Peyer's patch (tissue), 4 donors: ENCODE measurements at regions not wholly inside any gene's neighbourhood (a gene's known extent, or its start where the extent isn't known, plus 50 kb on each side); places are given as distances from the start of the nearest gene placed in this dataset.

Experiments used
- CTCF ChIP-seq, 6 experiments: fragments of 450-650 bp in 4 of 6; fragments of 200-600 bp in 2 of 6; sonication (generic) in 1 of 6; IDR thresholded peaks; one replicate each; pipeline ENCODE4 v1.5.1; 2017 to 2019; ENCODE audit warnings: antibody characterized with exemption in 6 of 6, mild to moderate bottlenecking in 3 of 6, moderate library complexity in 1 of 6
- POLR2A ChIP-seq, 2 donors: fragments of 450-650 bp; IDR thresholded peaks; one replicate each; pipeline ENCODE4 v1.5.1; 2017; ENCODE audit warnings: antibody characterized with exemption in 2 of 2, mild to moderate bottlenecking in 2 of 2, moderate library complexity in 2 of 2

DNA sequence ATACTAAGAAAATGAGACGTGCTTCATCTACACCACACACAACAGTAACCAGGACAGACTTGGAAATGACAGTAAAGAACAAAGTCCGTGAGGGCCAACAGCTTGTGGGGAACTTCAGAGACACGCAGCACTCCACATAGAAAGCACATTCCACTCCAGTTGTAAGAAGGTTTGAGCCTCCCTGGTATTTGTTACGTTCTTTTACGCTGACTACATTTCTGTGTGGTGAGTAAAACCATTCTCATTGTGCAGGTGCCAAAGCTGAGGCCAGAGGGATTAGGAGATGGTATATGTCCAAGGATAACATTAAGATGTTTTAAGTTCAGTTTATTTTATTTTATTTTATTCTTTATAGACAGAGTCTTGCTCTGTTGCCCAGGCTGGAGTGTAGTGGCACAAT lies 1189.9 kb downstream of the UQCRFS1 start:
- TF ChIP-seq CTCF (IDR thresholded peaks at IDR 0.05) (no peak), POLR2A (IDR thresholded peaks at IDR 0.05) (no peak)
